ENCODE measurements at regions not wholly inside any gene's neighbourhood (a gene's known extent, or its start where the extent isn't known, plus 50 kb on each side); places are given as distances from the start of the nearest gene placed in this dataset.

DNA sequence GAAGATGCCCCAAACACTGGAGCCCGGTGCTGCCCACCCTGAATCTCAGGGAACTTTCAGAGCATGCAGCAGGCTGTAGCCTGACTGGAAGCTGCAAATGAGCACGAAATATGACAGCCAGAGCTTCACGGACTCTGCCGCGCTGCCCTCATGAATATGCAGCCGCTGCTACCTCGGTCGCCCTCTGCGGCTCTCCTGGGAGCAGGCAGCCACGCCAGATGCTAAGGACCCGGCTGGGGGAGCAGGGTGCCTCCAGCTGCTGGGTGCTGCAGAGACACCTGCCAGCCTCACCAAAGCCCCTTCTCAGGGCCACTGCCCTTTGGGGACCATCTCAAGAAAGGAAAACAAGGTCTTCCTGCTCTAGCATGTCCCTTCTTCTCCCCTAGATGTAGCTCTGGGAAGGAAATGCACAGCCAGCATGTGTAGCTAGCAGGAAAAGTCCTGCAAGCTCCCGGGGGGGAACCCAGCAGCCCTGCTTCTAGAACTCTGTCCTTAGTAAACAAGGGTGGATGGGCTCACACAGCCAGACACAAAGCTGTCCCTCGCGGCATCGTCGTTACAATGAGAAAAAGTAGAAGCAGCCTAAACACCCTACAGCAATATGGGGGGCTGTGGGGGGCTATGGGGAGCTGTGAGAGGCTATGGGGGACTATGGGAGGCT lies 56.8 kb upstream of the OLFM1 start:
- TF ChIP-seq EZH2 (IDR thresholded peaks at IDR 0.05; ENCODE audit: low read length, unreplicated experiment): no peak
- TF ChIP-seq, protein P1, sequence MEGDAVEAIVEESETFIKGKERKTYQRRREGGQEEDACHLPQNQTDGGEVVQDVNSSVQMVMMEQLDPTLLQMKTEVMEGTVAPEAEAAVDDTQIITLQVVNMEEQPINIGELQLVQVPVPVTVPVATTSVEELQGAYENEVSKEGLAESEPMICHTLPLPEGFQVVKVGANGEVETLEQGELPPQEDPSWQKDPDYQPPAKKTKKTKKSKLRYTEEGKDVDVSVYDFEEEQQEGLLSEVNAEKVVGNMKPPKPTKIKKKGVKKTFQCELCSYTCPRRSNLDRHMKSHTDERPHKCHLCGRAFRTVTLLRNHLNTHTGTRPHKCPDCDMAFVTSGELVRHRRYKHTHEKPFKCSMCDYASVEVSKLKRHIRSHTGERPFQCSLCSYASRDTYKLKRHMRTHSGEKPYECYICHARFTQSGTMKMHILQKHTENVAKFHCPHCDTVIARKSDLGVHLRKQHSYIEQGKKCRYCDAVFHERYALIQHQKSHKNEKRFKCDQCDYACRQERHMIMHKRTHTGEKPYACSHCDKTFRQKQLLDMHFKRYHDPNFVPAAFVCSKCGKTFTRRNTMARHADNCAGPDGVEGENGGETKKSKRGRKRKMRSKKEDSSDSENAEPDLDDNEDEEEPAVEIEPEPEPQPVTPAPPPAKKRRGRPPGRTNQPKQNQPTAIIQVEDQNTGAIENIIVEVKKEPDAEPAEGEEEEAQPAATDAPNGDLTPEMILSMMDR (conservative IDR thresholded peaks at IDR 0.05; ENCODE audit: low read depth, low read length): no peak

Measured in PC-3 (cell line).